Ectodermal cell (in vitro differentiated cells): ENCODE measurements at regions not wholly inside any gene's neighbourhood (a gene's known extent, or its start where the extent isn't known, plus 50 kb on each side); places are given as distances from the start of the nearest gene placed in this dataset.

ENCODE experiments used
- H3K27ac ChIP-seq: 2 replicates; pipeline ENCODE4 v1.7.0; 2013; ENCODE audit warnings: mild to moderate bottlenecking, low read depth, low read length; ENCODE audit not compliant: insufficient read depth, poor library complexity, severe bottlenecking
- H3K27me3 ChIP-seq: 2 replicates; pipeline ENCODE4 v1.7.0; 2013; ENCODE audit warnings: mild to moderate bottlenecking, low read length; ENCODE audit not compliant: insufficient read depth, control insufficient read depth, poor library complexity, severe bottlenecking
- H3K36me3 ChIP-seq: one replicate; pipeline ENCODE4 v1.7.0; 2013; ENCODE audit warnings: low read length; ENCODE audit not compliant: control insufficient read depth, insufficient read depth
- H3K4me1 ChIP-seq: one replicate; pipeline ENCODE4 v1.7.0; 2013; ENCODE audit warnings: low read length; ENCODE audit not compliant: control insufficient read depth, insufficient read depth
- H3K4me3 ChIP-seq: 2 replicates; pipeline ENCODE4 v1.7.0; 2013; ENCODE audit warnings: low read depth, low read length, control low read depth; ENCODE audit not compliant: insufficient read depth
- H3K9me3 ChIP-seq: 2 replicates; pipeline ENCODE4 v1.7.0; 2013; ENCODE audit warnings: mild to moderate bottlenecking, low read length, moderate library complexity; ENCODE audit not compliant: control insufficient read depth
- WGBS, 2 experiments: methylation state at CpG; one replicate each; pipeline ENCODE4 v1.1.7; 2013; ENCODE audit warnings: missing lambda C conversion rate in 2 of 2; 5-methylcytosine and 5-hydroxymethylcytosine counted together

- no peaks in the 10 kb centered on the region for H3K27me3 ChIP-seq
- H3K4me1 ChIP-seq: no peaks in the 10 kb centered on the region
- no peak overlapping the region for H3K4me3 ChIP-seq
- no peak overlapping the region for H3K27ac ChIP-seq
- H3K36me3 ChIP-seq: no peaks in the 10 kb centered on the region
- no peaks in the 10 kb centered on the region for H3K9me3 ChIP-seq
- WGBS, 2 experiments: 90 to 92% methylated on average over 13 of the region's 13 CpGs
Measured at GRCh38 chr18:25921677-25922421, 168.6 kb downstream of the SS18 start.

- H3K9me3 ChIP-seq: no peaks in the 10 kb centered on the region
- H3K27ac ChIP-seq: no peak overlapping the region
- 81% methylated on average over 3 of the region's 4 CpGs for WGBS, 2 experiments
- H3K36me3 ChIP-seq: no peaks in the 10 kb centered on the region
- no peak overlapping the region for H3K4me3 ChIP-seq
- no peaks in the 10 kb centered on the region for H3K4me1 ChIP-seq
- H3K27me3 ChIP-seq: no peaks in the 10 kb centered on the region
Measured at GRCh38 chr18:25915907-25916306, 174.5 kb downstream of the SS18 start.

- H3K4me1 ChIP-seq: no peaks in the 10 kb centered on the region
- no peaks in the 10 kb centered on the region for H3K27me3 ChIP-seq
- H3K27ac ChIP-seq: no peak overlapping the region
- 87 to 89% methylated on average over 2 of the region's 2 CpGs for WGBS, 2 experiments
- no peak overlapping the region for H3K4me3 ChIP-seq
- H3K9me3 ChIP-seq: no peaks in the 10 kb centered on the region
- no peaks in the 10 kb centered on the region for H3K36me3 ChIP-seq
Measured at GRCh38 chr18:25898965-25899364, 191.4 kb downstream of the SS18 start.

DNA sequence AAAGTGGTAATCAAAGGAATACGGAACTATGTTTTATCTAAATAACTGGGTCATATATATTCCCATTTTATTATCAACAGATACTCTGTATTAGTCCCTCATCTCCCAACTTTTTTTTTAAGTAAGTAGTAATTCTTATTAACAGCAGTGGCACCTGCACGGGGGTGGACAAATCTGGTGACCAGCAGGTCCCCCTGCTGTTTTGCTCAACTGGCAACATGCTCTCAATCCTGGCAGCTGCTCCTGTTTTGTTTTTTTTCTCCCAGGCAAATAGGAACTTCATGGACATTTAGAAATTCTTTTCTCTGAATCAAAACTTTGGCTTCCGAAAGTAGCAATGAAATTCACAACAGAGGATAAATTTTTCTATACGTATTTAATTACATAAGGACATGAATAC is 193.5 kb downstream of the SS18 start:
- no peaks in the 10 kb centered on the region for H3K36me3 ChIP-seq
- no peak overlapping the region for H3K27ac ChIP-seq
- H3K27me3 ChIP-seq: no peaks in the 10 kb centered on the region
- H3K4me1 ChIP-seq: no peaks in the 10 kb centered on the region
- no peaks in the 10 kb centered on the region for H3K9me3 ChIP-seq
- H3K4me3 ChIP-seq: no peak overlapping the region
- 83 to 85% methylated on average over 3 to 4 of the region's 4 CpGs for WGBS, 2 experiments

DNA sequence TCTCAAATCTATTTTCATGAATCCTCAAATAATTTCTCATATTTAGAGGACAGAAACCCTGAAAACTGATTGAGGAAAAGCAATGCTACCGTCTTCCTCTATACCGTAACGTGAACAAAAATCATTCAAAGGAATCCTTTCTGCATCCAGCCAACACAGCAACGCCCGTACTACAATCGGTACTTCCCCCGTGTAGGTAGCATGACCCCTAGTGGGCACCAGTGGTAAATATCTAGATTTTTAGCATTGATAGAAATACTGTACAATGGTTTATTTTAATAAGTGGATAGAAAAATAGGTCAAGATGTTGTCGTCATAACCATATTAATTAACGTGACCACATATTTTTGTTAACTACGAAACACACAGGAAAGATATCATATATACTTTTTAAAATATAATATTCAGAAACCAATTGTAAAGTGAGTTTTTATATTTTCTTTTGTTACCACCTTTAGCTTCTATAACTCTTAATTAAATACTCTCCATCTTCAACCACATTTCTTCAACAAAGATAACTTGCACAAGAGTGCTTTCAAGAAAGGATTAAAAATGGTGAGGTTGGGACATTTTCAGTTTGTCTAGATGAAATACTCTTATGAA is 194.1 kb downstream of the SS18 start:
- Histone ChIP-seq H3K27me3 (no peaks in the 10 kb centered on the region), H3K27ac (no peak overlapping the region), H3K9me3 (no peaks in the 10 kb centered on the region), H3K4me3 (no peak overlapping the region), H3K36me3 (no peaks in the 10 kb centered on the region), H3K4me1 (no peaks in the 10 kb centered on the region)
- WGBS, 2 experiments: 29 to 36% methylated on average over 6 to 8 of the region's 10 CpGs

DNA sequence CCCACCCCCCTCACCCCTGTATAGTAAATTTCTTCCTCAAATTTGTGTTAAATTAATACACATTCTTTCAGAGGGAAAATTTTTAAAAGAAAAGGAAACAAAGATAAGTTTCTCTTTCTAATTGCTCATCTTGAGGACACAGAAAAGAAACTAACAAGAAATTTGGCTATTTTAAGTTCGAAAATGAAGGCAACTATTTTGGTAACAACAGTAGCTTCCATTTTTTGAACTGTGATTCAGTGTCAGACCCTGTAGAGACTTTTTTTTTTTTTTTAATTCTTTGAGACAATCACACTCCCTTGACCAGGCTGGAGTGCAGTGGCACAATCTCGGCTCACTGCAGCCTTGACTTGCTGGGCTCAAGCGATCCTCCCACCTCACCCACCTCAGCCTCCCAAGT is 194.9 kb downstream of the SS18 start:
- H3K27me3 ChIP-seq: no peaks in the 10 kb centered on the region
- no peak overlapping the region for H3K27ac ChIP-seq
- H3K9me3 ChIP-seq: no peaks in the 10 kb centered on the region
- H3K4me3 ChIP-seq: no peak overlapping the region
- WGBS, 2 experiments: 90% methylated on average over 3 of the region's 3 CpGs
- no peaks in the 10 kb centered on the region for H3K4me1 ChIP-seq
- H3K36me3 ChIP-seq: no peaks in the 10 kb centered on the region

DNA sequence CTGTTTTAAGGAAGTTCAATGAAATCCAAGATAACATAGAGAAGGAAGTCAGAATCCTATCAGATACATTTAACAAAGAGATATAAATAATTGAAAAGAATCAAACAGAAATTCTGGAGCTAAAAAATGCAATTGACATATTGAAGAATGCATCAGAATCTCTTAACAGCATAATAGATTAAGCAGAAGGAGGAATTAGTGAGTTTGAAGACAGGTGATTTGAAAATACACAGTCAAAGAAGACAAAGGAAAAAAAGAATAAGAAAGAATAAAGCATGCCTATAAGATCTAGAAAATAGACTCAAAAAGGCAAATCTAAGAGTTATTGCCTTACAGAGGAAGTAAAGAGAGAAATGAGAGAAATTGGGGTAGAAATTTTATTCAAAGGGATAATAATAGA is 204.1 kb downstream of the SS18 start:
- H3K27me3 ChIP-seq: no peaks in the 10 kb centered on the region
- no peaks in the 10 kb centered on the region for H3K36me3 ChIP-seq
- H3K27ac ChIP-seq: no peak overlapping the region
- no peaks in the 10 kb centered on the region for H3K4me1 ChIP-seq
- no peaks in the 10 kb centered on the region for H3K9me3 ChIP-seq
- H3K4me3 ChIP-seq: no peak overlapping the region

DNA sequence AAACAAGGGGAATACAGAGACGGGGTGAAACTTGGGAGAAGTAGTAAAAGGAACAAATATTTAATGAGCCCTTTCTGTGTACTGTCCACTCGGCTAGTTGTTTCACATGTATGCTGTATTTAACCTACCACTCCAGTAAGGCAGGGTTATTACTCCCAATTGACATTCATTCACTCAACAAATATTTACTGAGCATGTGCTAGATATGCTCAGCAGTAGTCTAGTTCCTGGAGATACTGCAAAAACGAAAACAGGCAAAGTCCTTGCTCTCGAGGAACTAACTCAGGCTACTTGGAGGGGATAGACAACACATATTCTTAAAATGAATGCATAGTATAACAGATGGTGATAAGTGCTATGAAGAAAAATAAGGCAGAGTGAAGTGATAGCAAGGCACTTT is 207.3 kb downstream of the SS18 start:
- 94 to 100% methylated on average over 4 of the region's 4 CpGs for whole genome bisulfite sequencing, 2 experiments
- Histone ChIP-seq H3K4me1 (no peaks in the 10 kb centered on the region), H3K27ac (no peak overlapping the region), H3K4me3 (no peak overlapping the region), H3K27me3 (no peaks in the 10 kb centered on the region), H3K36me3 (no peaks in the 10 kb centered on the region), H3K9me3 (no peaks in the 10 kb centered on the region)

GRCh38 chr18:25881149-25881548 is 209.3 kb downstream of the SS18 start:
- 93 to 96% methylated on average over 1 to 2 of the region's 2 CpGs for WGBS, 2 experiments
- H3K4me3 ChIP-seq: no peak overlapping the region
- no peaks in the 10 kb centered on the region for H3K4me1 ChIP-seq
- no peaks in the 10 kb centered on the region for H3K27me3 ChIP-seq
- H3K36me3 ChIP-seq: no peaks in the 10 kb centered on the region
- H3K27ac ChIP-seq: no peak overlapping the region
- no peaks in the 10 kb centered on the region for H3K9me3 ChIP-seq

DNA sequence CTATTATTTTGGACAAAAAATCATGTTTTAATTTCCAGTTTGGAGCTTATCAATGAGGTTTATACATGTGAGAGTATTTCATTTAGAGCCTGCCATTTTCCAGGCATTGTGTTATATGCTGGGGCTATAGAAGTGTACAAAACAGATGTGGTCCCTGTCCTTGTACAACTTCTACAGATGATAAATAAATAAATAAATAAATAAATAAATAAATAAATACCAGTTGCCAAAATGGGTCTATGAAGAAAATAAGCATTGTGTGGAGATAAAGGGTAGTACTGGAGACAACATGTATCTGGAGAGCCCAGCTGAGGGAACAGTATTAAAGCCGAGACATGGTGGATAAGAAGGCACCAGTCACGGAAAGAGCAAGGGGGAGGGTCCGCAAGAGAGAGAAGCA is 210.0 kb downstream of the SS18 start:
- no peaks in the 10 kb centered on the region for H3K4me1 ChIP-seq
- no peak overlapping the region for H3K27ac ChIP-seq
- no peaks in the 10 kb centered on the region for H3K27me3 ChIP-seq
- H3K4me3 ChIP-seq: no peak overlapping the region
- no peaks in the 10 kb centered on the region for H3K36me3 ChIP-seq
- WGBS, 2 experiments: 91 to 94% methylated on average over 3 of the region's 3 CpGs
- H3K9me3 ChIP-seq: no peaks in the 10 kb centered on the region
